Frontal cortex (tissue), 3 donors: ENCODE measurements at regions not wholly inside any gene's neighbourhood (a gene's known extent, or its start where the extent isn't known, plus 50 kb on each side); places are given as distances from the start of the nearest gene placed in this dataset.

Experiments used
- DNase-seq, 2 donors: peaks; one replicate each; pipeline ENCODE4 v3.0.0; 2012; ENCODE audit warnings: low spot score in 2 of 2
- FAIRE-seq: peaks from 2 replicates; lab custom pipeline; 2012; peaks lifted over from hg19 to GRCh38; lab: Jason Lieb, UNC
- donor health status: control.
- donor health status: control.
- donor health status: control.

- FAIRE-seq: no peak
- no peak for DNase-seq
Observed at GRCh38 chr12:61750604-61751003, 509.6 kb upstream of the USP15 start.

DNA sequence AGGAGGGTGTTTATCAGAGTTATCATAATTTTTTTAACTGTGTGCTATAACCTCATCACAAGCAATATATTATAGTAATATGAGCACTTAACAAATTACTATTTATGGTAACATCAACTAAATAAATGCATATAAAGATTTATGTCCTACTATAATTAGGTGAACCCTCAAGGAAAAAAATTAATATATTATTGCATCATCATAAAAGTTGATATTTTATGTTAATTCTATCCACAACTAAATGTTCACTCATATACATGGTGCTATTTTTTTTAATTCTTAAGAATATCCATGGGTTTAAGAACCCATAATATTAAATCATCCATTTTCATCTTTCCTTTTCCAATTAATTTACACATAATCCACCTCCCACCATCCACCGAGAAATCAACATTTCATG is 506.0 kb upstream of the USP15 start:
- DNase-seq (no peak), FAIRE-seq (no peak)

DNA sequence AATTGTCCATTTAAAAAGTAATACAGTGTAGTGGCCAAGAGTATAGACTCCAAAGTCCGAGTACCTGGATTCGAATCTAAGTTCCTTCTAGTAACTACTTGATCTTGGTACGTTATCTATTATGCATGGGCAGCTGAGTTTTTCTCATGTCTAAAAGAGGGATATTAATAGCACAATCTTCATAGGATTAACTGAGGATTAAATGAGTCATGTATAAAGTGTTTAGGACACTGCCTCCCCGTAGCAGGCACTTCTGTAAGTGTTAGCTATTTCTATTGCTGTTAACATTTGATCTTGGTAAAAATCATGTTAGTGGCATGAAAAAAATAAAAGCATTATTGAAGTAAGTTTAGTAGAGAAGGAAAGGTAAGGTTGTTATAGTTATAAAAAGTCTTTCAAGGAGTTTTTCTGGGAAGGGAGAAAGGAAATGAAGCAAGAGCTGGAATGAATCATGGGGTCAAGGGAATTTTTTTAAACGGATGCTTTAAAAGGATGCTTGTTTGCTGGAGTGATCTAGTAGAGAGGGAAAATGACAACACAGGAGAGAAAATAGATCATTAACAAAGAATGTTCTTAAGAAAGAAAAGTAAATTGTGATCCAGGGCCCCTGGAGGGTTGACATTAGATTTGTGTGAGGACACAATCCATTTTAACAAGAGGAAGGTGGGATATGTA is 502.2 kb upstream of the USP15 start:
- no peak for DNase-seq
- FAIRE-seq: no peak

DNA sequence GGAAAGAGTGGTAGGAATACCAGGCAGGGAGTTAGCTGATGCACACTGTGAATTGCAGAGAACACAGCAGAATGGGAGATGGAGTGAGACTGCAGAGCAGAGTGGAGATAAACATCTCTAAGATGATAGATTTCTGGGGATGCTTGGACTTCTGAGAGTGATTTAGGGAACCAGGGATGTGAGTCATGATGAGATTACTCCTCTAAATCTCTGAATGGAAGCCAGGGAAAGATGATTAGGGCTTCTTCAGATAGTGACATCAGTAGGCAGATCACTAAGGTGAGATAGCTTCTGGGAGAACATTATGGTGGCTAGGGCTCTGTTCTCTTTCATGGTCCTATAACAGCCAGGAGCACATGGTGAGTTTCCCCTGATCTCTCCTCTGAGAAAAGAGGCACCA is 501.5 kb upstream of the USP15 start:
- FAIRE-seq (no peak), DNase-seq (no peak)

GRCh38 chr12:61765926-61766325 is 494.3 kb upstream of the USP15 start:
- DNase-seq (no peak), FAIRE-seq (no peak)

GRCh38 chr12:61780435-61780834 is 479.8 kb upstream of the USP15 start:
- FAIRE-seq (no peak), DNase-seq (no peak)

DNA sequence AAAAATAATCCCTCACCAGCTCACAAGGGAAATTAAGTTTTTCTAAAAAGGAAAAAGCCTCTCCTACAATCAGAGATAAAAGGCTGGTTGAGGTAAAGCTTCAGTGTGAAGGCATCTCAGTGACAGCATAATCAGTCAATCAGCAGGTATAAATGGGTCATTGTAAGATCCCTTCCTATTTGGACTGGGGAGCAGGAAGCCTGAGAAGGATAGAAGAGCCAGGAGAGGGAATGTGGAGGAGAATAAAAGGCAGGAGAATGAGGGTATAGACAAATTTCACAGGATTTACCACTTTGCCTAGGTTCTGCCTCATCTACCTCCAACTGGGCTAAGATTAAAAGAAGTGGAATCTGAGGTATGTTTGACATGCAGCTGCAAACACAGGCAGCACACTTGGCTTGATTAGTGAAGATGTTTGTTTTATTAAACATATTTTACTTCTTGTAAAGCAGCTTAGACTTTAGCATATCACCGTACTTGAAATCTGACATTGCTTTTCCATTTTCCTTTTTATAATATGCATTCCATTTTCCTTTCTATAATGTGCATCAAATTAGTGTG is 479.1 kb upstream of the USP15 start:
- FAIRE-seq (no peak), DNase-seq (no peak)

- DNase-seq: no peak
- FAIRE-seq: no peak
Observed at GRCh38 chr12:61796846-61797245, 463.4 kb upstream of the USP15 start.

GRCh38 chr12:61797266-61797665 is 462.9 kb upstream of the USP15 start:
- FAIRE-seq: no peak
- no peak for DNase-seq

DNA sequence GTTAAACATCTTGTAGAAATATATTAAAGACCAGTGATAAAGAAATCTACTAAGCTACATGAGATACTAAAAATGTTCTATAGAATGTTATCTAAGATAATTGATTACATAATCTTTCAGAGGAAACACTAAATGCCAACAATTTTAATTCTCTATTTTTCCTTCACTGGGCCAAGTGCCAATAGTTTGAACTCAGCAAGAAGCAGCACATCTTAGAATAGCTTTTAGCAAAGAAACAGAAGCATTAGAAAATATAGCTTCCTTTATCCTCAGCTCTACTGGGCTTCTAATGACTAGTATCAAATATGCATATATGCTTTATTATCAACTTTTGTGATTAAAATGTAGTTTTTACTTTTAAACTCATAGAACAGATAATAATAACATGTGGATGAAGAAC is 461.4 kb upstream of the USP15 start:
- FAIRE-seq: no peak
- no peak for DNase-seq

GRCh38 chr12:61804301-61804700 is 455.9 kb upstream of the USP15 start:
- DNase-seq (no peak), FAIRE-seq (no peak)

- DNase-seq (no peak), FAIRE-seq (no peak)
Observed at GRCh38 chr12:61808856-61809255, 451.3 kb upstream of the USP15 start.

GRCh38 chr12:61810486-61810885 is 449.7 kb upstream of the USP15 start:
- FAIRE-seq (no peak), DNase-seq (no peak)

DNA sequence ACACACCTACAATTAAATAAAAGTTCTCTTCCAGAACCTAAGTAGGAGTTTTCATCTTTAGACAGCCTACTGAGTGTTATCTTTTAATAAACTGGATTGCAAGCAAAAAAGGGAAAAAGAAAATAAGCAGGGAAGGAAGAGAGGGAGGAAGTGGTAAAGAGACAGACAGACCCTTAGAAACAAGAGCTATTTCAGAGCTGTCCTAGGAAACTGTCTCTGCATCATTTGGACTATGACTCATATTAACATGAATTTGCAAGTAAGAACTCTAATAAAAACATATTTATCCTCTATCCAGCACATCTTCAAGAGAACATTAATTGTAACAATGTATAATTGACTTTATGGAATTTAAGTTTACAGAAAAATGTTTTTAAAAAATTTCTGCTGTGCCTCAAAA is 438.8 kb upstream of the USP15 start:
- FAIRE-seq (no peak), DNase-seq (no peak)

- FAIRE-seq (no peak), DNase-seq (no peak)
Observed at GRCh38 chr12:61823102-61823501, 437.1 kb upstream of the USP15 start.

DNA sequence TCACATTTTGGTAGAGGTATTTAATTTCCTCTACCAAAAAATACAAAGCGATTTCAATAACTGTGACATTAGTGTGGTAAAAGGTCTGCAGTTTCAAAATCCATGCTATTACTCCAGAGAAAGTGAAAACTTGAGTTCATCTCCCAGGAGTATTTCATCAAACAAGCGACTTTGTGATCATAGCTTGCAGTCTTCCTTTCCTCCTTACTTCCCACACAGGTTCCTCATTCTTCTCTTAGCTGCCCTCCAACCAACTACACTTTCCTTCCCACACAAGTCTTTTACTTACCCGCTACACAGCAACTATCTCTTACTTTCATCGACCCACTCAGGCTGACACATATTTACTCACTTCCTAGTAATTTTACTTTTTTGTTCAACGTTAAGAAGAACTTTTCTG is 413.4 kb upstream of the USP15 start:
- no peak for DNase-seq
- FAIRE-seq: no peak

DNA sequence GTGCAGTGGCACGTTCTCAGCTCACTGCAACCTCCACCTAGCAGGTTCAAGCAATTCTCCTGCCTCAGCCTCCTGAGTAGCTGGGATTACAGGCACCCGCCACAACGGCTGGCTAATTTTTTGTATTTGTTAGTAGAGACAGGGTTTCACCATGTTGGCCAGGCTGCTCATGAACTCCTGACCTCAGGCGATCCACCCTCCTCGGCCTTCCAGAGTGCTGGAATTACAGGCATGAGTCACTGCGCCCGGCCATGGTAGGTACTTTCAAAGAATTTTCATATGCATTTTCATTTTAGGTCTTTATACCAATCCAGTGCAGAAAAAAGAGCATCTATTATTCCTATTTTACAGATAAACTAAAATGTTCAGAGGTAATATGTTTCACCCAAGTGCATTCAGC is 411.3 kb upstream of the USP15 start:
- DNase-seq: no peak
- FAIRE-seq: no peak

DNA sequence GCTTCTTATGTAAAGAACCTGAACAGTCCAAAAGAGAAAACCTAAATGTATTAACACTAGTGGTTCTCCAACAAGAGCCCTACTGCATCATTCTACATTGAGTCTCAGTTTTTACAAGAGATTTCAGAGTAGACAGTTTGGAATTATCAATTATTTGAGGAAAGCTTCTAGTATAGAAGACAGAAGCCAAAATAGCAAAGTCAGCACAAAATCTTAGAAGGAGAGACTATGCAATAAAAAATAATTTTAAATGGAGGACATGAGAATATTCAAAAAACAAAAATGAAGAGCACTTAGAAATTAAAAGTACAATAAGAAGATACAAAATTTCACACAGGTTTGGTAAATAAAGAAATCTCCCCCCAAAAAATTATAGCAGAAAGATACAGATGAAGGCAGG is 406.3 kb upstream of the USP15 start:
- FAIRE-seq: no peak
- no peak for DNase-seq

GRCh38 chr12:61854902-61855301 is 405.3 kb upstream of the USP15 start:
- FAIRE-seq (no peak), DNase-seq (no peak)

GRCh38 chr12:61857968-61858367 is 402.2 kb upstream of the USP15 start:
- no peak for DNase-seq
- FAIRE-seq: no peak

DNA sequence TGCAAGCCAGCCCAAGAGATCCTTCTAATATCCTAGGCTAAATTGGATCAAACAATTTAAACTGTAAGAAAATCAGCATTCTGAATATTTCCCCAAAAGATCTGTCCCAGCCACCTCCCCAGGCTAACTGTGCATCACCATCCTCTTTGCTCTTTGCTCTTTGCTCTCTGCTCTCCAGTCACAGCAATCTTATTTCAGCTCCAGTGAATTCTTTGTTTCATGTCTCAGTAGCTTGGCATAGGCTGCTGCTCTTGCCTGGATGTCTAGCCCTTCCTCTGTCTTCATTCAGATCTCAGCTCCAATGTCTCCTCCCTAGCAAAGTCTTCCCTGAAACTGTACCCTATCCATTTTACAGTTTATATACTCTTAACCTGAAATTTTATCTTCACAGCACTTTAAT is 399.8 kb upstream of the USP15 start:
- no peak for FAIRE-seq
- DNase-seq: no peak

DNA sequence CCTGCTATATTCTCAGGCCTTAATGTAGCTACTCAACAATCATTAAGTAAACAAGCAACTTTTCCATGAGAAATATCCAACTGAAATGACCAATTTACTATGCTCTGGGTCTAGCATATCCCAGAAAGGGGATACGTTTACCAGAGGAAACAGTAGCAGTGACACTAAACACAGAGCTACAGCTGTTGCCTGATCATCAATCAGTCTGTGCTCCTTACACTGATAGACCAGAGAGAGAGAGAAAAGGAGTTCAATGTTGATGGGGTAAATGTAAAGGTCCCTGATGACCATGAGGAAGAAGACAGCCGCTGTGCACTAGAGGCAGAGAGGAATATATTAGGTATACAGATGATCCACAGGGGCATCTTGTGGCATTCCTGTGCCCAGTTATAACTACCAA is 397.2 kb upstream of the USP15 start:
- DNase-seq (no peak), FAIRE-seq (no peak)
